ENCODE measurements at regions not wholly inside any gene's neighbourhood (a gene's known extent, or its start where the extent isn't known, plus 50 kb on each side); places are given as distances from the start of the nearest gene placed in this dataset.

DNA sequence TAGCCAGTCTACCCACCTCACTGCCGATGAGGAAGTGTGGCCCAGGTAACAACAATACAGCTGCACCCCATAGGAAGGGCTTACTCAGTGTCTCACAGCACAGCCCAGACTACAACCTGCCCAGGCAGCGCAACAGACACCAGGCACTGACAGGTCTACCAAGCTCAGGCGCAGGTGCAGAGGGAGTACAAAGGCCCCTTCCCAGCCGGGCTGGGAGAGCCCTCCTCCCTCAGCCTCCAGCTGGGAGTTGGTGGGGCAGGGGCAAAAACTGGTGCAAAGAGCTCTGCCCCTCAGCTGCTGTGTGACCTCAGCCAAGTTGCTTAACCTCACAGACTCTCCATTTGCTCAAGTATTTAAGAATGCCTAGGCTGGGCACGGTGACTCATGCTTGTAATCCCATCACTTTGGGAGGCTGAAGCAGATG lies 112.6 kb upstream of the LHX1 start:
- TF ChIP-seq POLR2A (IDR thresholded peaks at IDR 0.05), result no peak
- no peak for TF ChIP-seq CTCF (IDR thresholded peaks at IDR 0.05)
